ENCODE measurements at regions not wholly inside any gene's neighbourhood (a gene's known extent, or its start where the extent isn't known, plus 50 kb on each side); places are given as distances from the start of the nearest gene placed in this dataset.
A peak's percentile ranks its signal among the peaks of the same experiment; 100 is the strongest.
"Not testable (repeated sequence)": the region's sequence is repeated elsewhere in the genome, so short reads cannot be mapped to it uniquely, and the experiment has no call there.

DNA sequence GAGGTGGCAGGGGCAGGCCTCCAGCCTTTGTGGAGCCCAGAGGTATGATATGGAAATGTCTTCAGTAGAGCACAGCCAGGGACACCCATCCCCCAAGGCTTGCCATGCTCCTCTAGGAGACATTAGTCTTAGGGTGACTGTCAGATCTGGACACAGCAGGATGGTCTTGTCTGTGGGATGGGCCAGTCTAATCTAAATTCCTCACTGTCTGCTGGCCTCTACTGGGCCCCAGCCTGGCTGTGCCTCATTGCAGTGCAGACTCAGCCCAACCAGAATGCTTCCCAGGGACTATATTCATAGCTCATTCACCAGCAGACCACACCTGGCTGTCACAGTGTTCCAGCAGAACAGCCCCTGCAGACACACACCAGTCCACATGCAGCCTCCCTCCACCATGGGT, 129.5 kb upstream of the MRPS30 start:
- Histone ChIP-seq H3K36me3 (ENCODE audit: low read depth) (no peaks in the 10 kb centered on the region), H3K4me3 (ENCODE audit: severe bottlenecking) (no peak overlapping the region), H3K27ac (ENCODE audit: poor library complexity, severe bottlenecking) (no peak overlapping the region), H3K27me3 (ENCODE audit: insufficient read depth, poor library complexity, severe bottlenecking) (no peaks in the 10 kb centered on the region), H3K4me1 (ENCODE audit: insufficient read depth, poor library complexity, severe bottlenecking) (no peaks in the 10 kb centered on the region), H3K9me3 (ENCODE audit: severe bottlenecking) (no peaks in the 10 kb centered on the region)
- no peak; the same call in 2 of the 3 replicates for ATAC-seq (ENCODE audit: low read depth)
- TF ChIP-seq, protein P1, sequence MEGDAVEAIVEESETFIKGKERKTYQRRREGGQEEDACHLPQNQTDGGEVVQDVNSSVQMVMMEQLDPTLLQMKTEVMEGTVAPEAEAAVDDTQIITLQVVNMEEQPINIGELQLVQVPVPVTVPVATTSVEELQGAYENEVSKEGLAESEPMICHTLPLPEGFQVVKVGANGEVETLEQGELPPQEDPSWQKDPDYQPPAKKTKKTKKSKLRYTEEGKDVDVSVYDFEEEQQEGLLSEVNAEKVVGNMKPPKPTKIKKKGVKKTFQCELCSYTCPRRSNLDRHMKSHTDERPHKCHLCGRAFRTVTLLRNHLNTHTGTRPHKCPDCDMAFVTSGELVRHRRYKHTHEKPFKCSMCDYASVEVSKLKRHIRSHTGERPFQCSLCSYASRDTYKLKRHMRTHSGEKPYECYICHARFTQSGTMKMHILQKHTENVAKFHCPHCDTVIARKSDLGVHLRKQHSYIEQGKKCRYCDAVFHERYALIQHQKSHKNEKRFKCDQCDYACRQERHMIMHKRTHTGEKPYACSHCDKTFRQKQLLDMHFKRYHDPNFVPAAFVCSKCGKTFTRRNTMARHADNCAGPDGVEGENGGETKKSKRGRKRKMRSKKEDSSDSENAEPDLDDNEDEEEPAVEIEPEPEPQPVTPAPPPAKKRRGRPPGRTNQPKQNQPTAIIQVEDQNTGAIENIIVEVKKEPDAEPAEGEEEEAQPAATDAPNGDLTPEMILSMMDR (IDR thresholded peaks at IDR 0.05; ENCODE audit: poor library complexity, severe bottlenecking): no peak
- no peak for DNase-seq (ENCODE audit: low spot score)

DNA sequence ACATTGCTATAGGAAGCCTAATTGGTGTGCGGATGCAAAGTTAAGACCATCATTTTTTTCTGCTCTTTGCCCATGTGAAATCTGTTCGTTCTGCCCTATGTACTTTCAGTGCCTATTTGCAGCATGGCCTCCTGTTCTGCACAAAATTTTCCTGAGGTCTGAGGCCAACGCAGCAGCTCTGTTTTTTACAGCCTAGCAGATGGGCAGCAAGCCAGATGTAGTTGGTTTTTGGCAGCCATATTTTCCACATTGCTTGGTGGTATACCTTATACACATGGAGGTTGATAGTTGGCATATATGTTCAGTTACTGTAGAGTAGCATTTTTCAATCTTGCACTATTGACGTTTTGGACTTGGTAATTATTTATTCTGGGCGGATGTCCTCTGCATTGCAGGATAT, 133.5 kb upstream of the MRPS30 start:
- ATAC-seq (ENCODE audit: low read depth) (no peak), DNase-seq (ENCODE audit: low spot score) (no peak)
- Histone ChIP-seq H3K27me3 (ENCODE audit: insufficient read depth, poor library complexity, severe bottlenecking) (no peaks in the 10 kb centered on the region), H3K36me3 (ENCODE audit: low read depth) (no peaks in the 10 kb centered on the region), H3K27ac (ENCODE audit: poor library complexity, severe bottlenecking) (no peak overlapping the region), H3K4me3 (ENCODE audit: severe bottlenecking) (no peak overlapping the region), H3K9me3 (ENCODE audit: severe bottlenecking) (no peaks in the 10 kb centered on the region), H3K4me1 (ENCODE audit: insufficient read depth, poor library complexity, severe bottlenecking) (no peaks in the 10 kb centered on the region)
- TF ChIP-seq, protein P1 (IDR thresholded peaks at IDR 0.05; ENCODE audit: poor library complexity, severe bottlenecking): no peak

DNA sequence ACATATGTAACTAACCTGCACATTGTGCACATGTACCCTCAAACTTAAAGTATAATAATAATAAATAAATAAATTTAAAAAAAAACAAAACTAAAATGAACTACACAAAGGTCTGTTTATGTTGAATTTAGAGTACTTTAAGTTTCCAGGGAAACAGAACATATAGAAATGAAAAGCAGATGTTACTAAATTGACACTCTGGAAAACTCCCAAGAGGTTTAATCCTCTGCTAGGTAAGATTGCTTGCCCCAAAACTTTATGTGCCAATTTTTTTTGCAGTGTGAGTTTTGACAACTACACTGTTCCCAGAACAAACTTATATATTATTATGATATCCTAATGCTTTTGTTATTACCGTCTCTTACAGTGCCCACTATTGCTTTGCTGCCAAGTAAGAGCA, 134.3 kb upstream of the MRPS30 start:
- Histone ChIP-seq H3K36me3 (ENCODE audit: low read depth) (no peaks in the 10 kb centered on the region), H3K4me3 (ENCODE audit: severe bottlenecking) (no peak overlapping the region), H3K9me3 (ENCODE audit: severe bottlenecking) (no peaks in the 10 kb centered on the region), H3K27me3 (ENCODE audit: insufficient read depth, poor library complexity, severe bottlenecking) (no peaks in the 10 kb centered on the region), H3K4me1 (ENCODE audit: insufficient read depth, poor library complexity, severe bottlenecking) (no peaks in the 10 kb centered on the region), H3K27ac (ENCODE audit: poor library complexity, severe bottlenecking) (no peak overlapping the region)
- DNase-seq (ENCODE audit: low spot score) (no peak), ATAC-seq (ENCODE audit: low read depth) (no peak)
- TF ChIP-seq, protein P1 (IDR thresholded peaks at IDR 0.05; ENCODE audit: poor library complexity, severe bottlenecking): no peak

DNA sequence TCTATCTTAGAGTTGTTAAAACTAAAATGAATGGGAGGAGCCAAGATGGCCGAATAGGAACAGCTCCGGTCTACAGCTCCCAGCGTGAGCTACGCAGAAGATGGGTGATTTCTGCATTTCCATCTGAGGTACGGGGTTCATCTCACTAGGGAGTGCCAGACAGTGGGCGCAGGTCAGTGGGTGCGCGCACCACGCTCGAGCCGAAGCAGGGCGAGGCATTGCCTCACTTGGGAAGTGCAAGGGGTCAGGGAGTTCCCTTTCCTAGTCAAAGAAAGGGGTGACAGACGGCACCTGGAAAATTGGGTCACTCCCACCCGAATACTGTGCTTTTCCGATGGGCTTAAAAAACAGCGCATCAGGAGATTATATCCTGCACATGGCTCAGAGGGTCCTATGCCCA, 140.3 kb upstream of the MRPS30 start:
- H3K27ac ChIP-seq (ENCODE audit: poor library complexity, severe bottlenecking); H3K9me3 ChIP-seq (ENCODE audit: severe bottlenecking); H3K27me3 ChIP-seq (ENCODE audit: insufficient read depth, poor library complexity, severe bottlenecking); ATAC-seq (ENCODE audit: low read depth); H3K36me3 ChIP-seq (ENCODE audit: low read depth); H3K4me3 ChIP-seq (ENCODE audit: severe bottlenecking); DNase-seq (ENCODE audit: low spot score): not testable (repeated sequence)
- H3K4me1 ChIP-seq (ENCODE audit: insufficient read depth, poor library complexity, severe bottlenecking): peaks cover 12% of the 10 kb centered on the region

DNA sequence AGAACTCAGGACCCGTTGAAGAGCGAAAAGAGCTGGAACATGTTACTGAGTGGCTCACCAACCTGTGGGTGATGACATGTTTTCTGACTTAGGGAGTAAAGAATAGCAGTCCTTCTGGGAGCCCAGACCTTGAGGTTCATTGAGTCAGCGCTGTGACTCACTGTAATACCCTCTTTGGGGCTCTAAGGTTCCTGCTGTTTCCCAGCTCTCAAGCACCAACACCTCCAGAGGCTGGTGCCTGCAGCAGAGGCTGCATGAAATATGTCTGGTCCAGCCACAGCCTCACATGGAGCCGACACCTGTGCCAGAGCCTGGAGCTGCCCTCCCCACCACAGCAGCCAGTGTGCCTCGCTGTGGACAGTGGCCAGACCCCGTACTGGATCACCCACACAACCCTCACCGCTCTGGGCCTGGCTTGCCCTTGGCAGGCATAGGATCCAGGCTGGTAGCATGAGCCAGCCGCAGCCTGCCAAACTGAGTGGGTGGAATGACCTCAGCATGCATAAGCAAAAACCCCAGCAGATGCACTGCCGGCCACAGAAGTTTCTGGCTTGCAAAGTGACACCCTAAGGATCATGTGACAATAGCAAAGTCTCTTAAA, 143.5 kb upstream of the MRPS30 start:
- Histone ChIP-seq H3K4me1 (ENCODE audit: insufficient read depth, poor library complexity, severe bottlenecking) (peaks cover 12% of the 10 kb centered on the region), H3K27ac (ENCODE audit: poor library complexity, severe bottlenecking) (peak overlapping the region; percentile 0), H3K4me3 (ENCODE audit: severe bottlenecking) (no peak overlapping the region), H3K27me3 (ENCODE audit: insufficient read depth, poor library complexity, severe bottlenecking) (no peaks in the 10 kb centered on the region), H3K36me3 (ENCODE audit: low read depth) (no peaks in the 10 kb centered on the region; the same call in 1 of the 2 replicates), H3K9me3 (ENCODE audit: severe bottlenecking) (no peaks in the 10 kb centered on the region)
- DNase-seq (ENCODE audit: low spot score): peak; percentile 75
- TF ChIP-seq, protein P1 (IDR thresholded peaks at IDR 0.05; ENCODE audit: poor library complexity, severe bottlenecking): no peak
- peak; percentile 98 for ATAC-seq (ENCODE audit: low read depth)
